Sigmoid colon (tissue), 4 donors: ENCODE measurements at regions not wholly inside any gene's neighbourhood (a gene's known extent, or its start where the extent isn't known, plus 50 kb on each side); places are given as distances from the start of the nearest gene placed in this dataset.
"Not testable (repeated sequence)": the region's sequence is repeated elsewhere in the genome, so short reads cannot be mapped to it uniquely, and the experiment has no call there.

ENCODE experiments used
- CTCF ChIP-seq, 4 experiments: fragments of 450-650 bp in 3 of 4; fragments of 200-600 bp in 1 of 4; IDR thresholded peaks; one replicate each; pipeline ENCODE4 v1.5.1; 2016 to 2019; ENCODE audit warnings: antibody characterized with exemption in 4 of 4, mild to moderate bottlenecking in 3 of 4, moderate library complexity in 2 of 4
- POLR2A ChIP-seq, 2 donors: fragments of 450-650 bp; IDR thresholded peaks; one replicate each; pipeline ENCODE4 v1.6.1; 2016; ENCODE audit warnings: antibody characterized with exemption in 2 of 2, mild to moderate bottlenecking in 2 of 2, moderate library complexity in 2 of 2
- POLR2AphosphoS5 ChIP-seq, 4 donors: sonication (generic); formaldehyde crosslinking; IDR thresholded peaks; one replicate each; pipeline ENCODE4 v1.6.1; 2017; ENCODE audit warnings: antibody characterized with exemption in 4 of 4

GRCh38 chr10:38252551-38252950, 158.4 kb downstream of the ZNF37A start:
- not testable (repeated sequence) for TF ChIP-seq POLR2AphosphoS5, CTCF, POLR2A (IDR thresholded peaks at IDR 0.05)
